Cardiac muscle cell (in vitro differentiated cells and primary cell): ENCODE measurements at regions not wholly inside any gene's neighbourhood (a gene's known extent, or its start where the extent isn't known, plus 50 kb on each side); places are given as distances from the start of the nearest gene placed in this dataset.

ENCODE experiments used
- DNase-seq, 2 donors: peaks; one replicate each; pipeline versions ENCODE4 v3.0.0 to v3.0.0-alpha.2; 2010 to 2017; ENCODE audit warnings: low read depth in 1 of 2, low spot score in 1 of 2
- H3K27ac ChIP-seq: fragments of 200-600 bp; sonication (generic); 2 replicates; pipeline ENCODE4 v1.5.1; 2016
- H3K27me3 ChIP-seq: fragments of 200-600 bp; sonication (generic); 2 replicates; pipeline ENCODE4 v1.6.0; 2016; ENCODE audit warnings: control low read depth
- H3K36me3 ChIP-seq: fragments of 200-600 bp; sonication (generic); 2 replicates; pipeline ENCODE4 v1.5.1; 2016; ENCODE audit warnings: control low read depth
- H3K4me1 ChIP-seq: fragments of 200-600 bp; sonication (generic); 2 replicates; pipeline ENCODE4 v1.8.1; 2017; ENCODE audit warnings: low read depth, mild to moderate bottlenecking, mixed run types
- H3K4me3 ChIP-seq: fragments of 200-600 bp; sonication (generic); 2 replicates; pipeline ENCODE4 v1.5.1; 2016; ENCODE audit warnings: mild to moderate bottlenecking
- H3K9me3 ChIP-seq: fragments of 200-600 bp; sonication (generic); 2 replicates; pipeline ENCODE4 v1.5.1; 2017; ENCODE audit warnings: low read depth, mild to moderate bottlenecking, control low read depth
- CTCF ChIP-seq: IDR thresholded peaks from 2 replicates; pipeline ENCODE4 v1.5.1; 2012; ENCODE audit warnings: low read depth, mild to moderate bottlenecking, low read length

DNA sequence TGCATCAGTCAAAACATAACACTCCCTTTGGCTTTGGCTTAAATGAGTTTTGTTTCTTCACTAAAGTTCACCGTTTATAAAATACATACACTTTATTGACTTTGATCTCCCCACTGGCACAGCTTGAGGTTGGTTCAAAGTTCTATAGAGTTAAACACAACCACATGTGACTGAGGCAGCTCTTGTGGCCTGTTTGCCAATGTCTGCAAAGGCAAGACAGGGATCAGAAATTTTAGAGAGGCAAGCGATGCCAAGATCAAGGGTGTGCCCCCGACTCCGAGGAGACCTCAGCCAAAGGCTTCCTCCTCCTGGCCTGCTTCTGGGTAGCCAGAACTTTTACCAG lies 129.8 kb upstream of the JCAD start:
- H3K4me3 ChIP-seq, result no peak overlapping the region
- TF ChIP-seq CTCF, result no peak
- no peaks in the 10 kb centered on the region for H3K36me3 ChIP-seq
- H3K4me1 ChIP-seq, result peaks cover 17% of the 10 kb centered on the region
- no peaks in the 10 kb centered on the region for H3K27me3 ChIP-seq
- H3K27ac ChIP-seq, result no peak overlapping the region
- H3K9me3 ChIP-seq, result no peaks in the 10 kb centered on the region
- no peak for DNase-seq

GRCh38 chr10:30188556-30189237 lies 129.3 kb upstream of the JCAD start:
- H3K27me3 ChIP-seq, result no peaks in the 10 kb centered on the region
- no peak for DNase-seq
- no peak overlapping the region for H3K27ac ChIP-seq
- H3K36me3 ChIP-seq, result no peaks in the 10 kb centered on the region
- TF ChIP-seq CTCF, result no peak
- H3K9me3 ChIP-seq, result no peaks in the 10 kb centered on the region
- H3K4me1 ChIP-seq, result peaks cover 17% of the 10 kb centered on the region
- no peak overlapping the region for H3K4me3 ChIP-seq

GRCh38 chr10:30188101-30188500 lies 128.7 kb upstream of the JCAD start:
- Histone ChIP-seq H3K4me3 (no peak overlapping the region), H3K27me3 (no peaks in the 10 kb centered on the region), H3K27ac (no peak overlapping the region)

GRCh38 chr10:30187010-30187409 lies 127.6 kb upstream of the JCAD start:
- Histone ChIP-seq H3K4me3 (no peak overlapping the region), H3K9me3 (no peaks in the 10 kb centered on the region), H3K36me3 (no peaks in the 10 kb centered on the region), H3K4me1 (peaks cover 17% of the 10 kb centered on the region), H3K27ac (no peak overlapping the region), H3K27me3 (no peaks in the 10 kb centered on the region)
- DNase-seq, result no peak
- TF ChIP-seq CTCF, result no peak

More at GRCh38 chr10:30188101-30188500, 128.7 kb upstream of the JCAD start:
- H3K4me1 ChIP-seq, result peaks cover 17% of the 10 kb centered on the region
- no peaks in the 10 kb centered on the region for H3K9me3 ChIP-seq
- DNase-seq, result peak in 1 of 2 donors; percentile 27
- no peaks in the 10 kb centered on the region for H3K36me3 ChIP-seq
- no peak for TF ChIP-seq CTCF

GRCh38 chr10:30186371-30186875 lies 127.0 kb upstream of the JCAD start:
- H3K4me3 ChIP-seq, result no peak overlapping the region
- H3K27ac ChIP-seq, result no peak overlapping the region

More at GRCh38 chr10:30186371-30186875, 127.0 kb upstream of the JCAD start:
- no peaks in the 10 kb centered on the region for H3K27me3 ChIP-seq
- no peak for DNase-seq
- no peaks in the 10 kb centered on the region for H3K9me3 ChIP-seq
- TF ChIP-seq CTCF, result peak; percentile 29
- no peaks in the 10 kb centered on the region for H3K36me3 ChIP-seq
- peaks cover 15% of the 10 kb centered on the region for H3K4me1 ChIP-seq
